Kidney (tissue), 13 donors: ENCODE measurements at regions not wholly inside any gene's neighbourhood (a gene's known extent, or its start where the extent isn't known, plus 50 kb on each side); places are given as distances from the start of the nearest gene placed in this dataset.

Experiments used
- DNase-seq, 5 donors: peaks; one replicate each; pipeline ENCODE4 v3.0.0-alpha.2; 2013 to 2020
- FAIRE-seq: peaks from 2 replicates; lab custom pipeline; 2012; peaks lifted over from hg19 to GRCh38; lab: Jason Lieb, UNC
- H3K27ac ChIP-seq, 2 donors: one replicate each; pipeline ENCODE4 v1.7.0; 2013; ENCODE audit warnings: low read depth in 2 of 2, low read length in 2 of 2, inconsistent platforms in 1 of 2
- H3K27me3 ChIP-seq: one replicate; pipeline ENCODE4 v1.7.1; 2013; ENCODE audit warnings: low read length, inconsistent platforms; ENCODE audit not compliant: control insufficient read depth, insufficient read depth
- H3K36me3 ChIP-seq, 3 donors: one replicate each; pipeline versions ENCODE4 v1.7.0 to v1.7.1; 2013; ENCODE audit warnings: low read length in 3 of 3, control low read depth in 1 of 3, inconsistent platforms in 1 of 3; ENCODE audit not compliant: insufficient read depth in 3 of 3, control insufficient read depth in 2 of 3
- H3K4me1 ChIP-seq, 3 donors: one replicate each; pipeline versions ENCODE4 v1.7.0 to v1.7.1; 2013; ENCODE audit warnings: low read length in 3 of 3, inconsistent platforms in 1 of 3, low read depth in 1 of 3; ENCODE audit not compliant: control insufficient read depth in 2 of 3, insufficient read depth in 2 of 3
- H3K4me3 ChIP-seq, 3 donors: one replicate each; pipeline versions ENCODE4 v1.7.0 to v1.8.1; 2013; ENCODE audit warnings: low read length in 3 of 3, control low read depth in 1 of 3, inconsistent platforms in 1 of 3
- H3K9ac ChIP-seq, 3 donors: one replicate each; pipeline versions ENCODE4 v1.7.0 to v1.7.1; 2013; ENCODE audit warnings: low read length in 3 of 3, control low read depth in 1 of 3, inconsistent platforms in 1 of 3
- H3K9me3 ChIP-seq, 3 donors: one replicate each; pipeline versions ENCODE4 v1.7.0 to v1.7.1; 2013; ENCODE audit warnings: low read length in 3 of 3, control low read depth in 1 of 3, inconsistent platforms in 1 of 3; ENCODE audit not compliant: control insufficient read depth in 2 of 3, insufficient read depth in 1 of 3
- CTCF ChIP-seq: IDR thresholded peaks from 3 replicates; pipeline ENCODE4 v1.5.1; 2012; ENCODE audit warnings: mild to moderate bottlenecking, moderate library complexity, borderline replicate concordance; ENCODE audit not compliant: insufficient read depth; ENCODE audit errors: extremely low read depth
- intact Hi-C: fragments of 100-400 bp; cut with DNase I; formaldehyde crosslinking; loops from one replicate; pipeline ENCODE4 v1.11.1; 2022
- donor health status: control.
- donor health status: control.
- donor health status: control.
- donor health status: control.
- donor health status: control.
- donor health status: DM: yes; HTN: yes; CAD: no.
- donor health status: Normal renal cell carcinoma (clear cell type).

GRCh38 chr9:113822315-113822714 is 53.8 kb upstream of the ZNF618 start:
- no peaks in the 10 kb centered on the region for H3K27me3 ChIP-seq
- TF ChIP-seq CTCF, result no peak
- H3K9ac ChIP-seq, result no peak overlapping the region
- intact Hi-C loops, result no loop called here
- no peaks in the 10 kb centered on the region for H3K36me3 ChIP-seq
- FAIRE-seq, result no peak
- no peaks in the 10 kb centered on the region for H3K4me1 ChIP-seq
- H3K9me3 ChIP-seq, result peaks cover 0 to 9% (median 0%) of the 10 kb centered on the region in 3 donors
- H3K4me3 ChIP-seq, result no peak overlapping the region
- DNase-seq, result no peak
- H3K27ac ChIP-seq, result no peak overlapping the region

GRCh38 chr9:113823421-113823820 is 52.7 kb upstream of the ZNF618 start:
- Histone ChIP-seq H3K36me3 (no peaks in the 10 kb centered on the region), H3K9me3 (peaks cover 0 to 9% (median 0%) of the 10 kb centered on the region in 3 donors), H3K4me3 (no peak overlapping the region), H3K4me1 (no peaks in the 10 kb centered on the region), H3K9ac (no peak overlapping the region), H3K27ac (no peak overlapping the region), H3K27me3 (no peaks in the 10 kb centered on the region)
- no peak for FAIRE-seq
- DNase-seq, result no peak
- no peak for TF ChIP-seq CTCF
- intact Hi-C loops, result no loop called here
